Testis (tissue), 2 donors: ENCODE measurements at regions not wholly inside any gene's neighbourhood (a gene's known extent, or its start where the extent isn't known, plus 50 kb on each side); places are given as distances from the start of the nearest gene placed in this dataset.

Experiments used
- CTCF ChIP-seq, 3 experiments: fragments of 450-650 bp in 2 of 3; fragments of 200-600 bp in 1 of 3; sonication (generic) in 1 of 3; IDR thresholded peaks; one replicate each; pipeline ENCODE4 v1.5.1; 2016 to 2019; ENCODE audit warnings: antibody characterized with exemption in 3 of 3, mild to moderate bottlenecking in 2 of 3, moderate library complexity in 1 of 3
- POLR2A ChIP-seq: fragments of 450-650 bp; IDR thresholded peaks from one replicate; pipeline ENCODE4 v1.6.1; 2017; ENCODE audit warnings: antibody characterized with exemption, mild to moderate bottlenecking, moderate library complexity

- no peak for TF ChIP-seq CTCF (IDR thresholded peaks at IDR 0.05)
- TF ChIP-seq POLR2A, result no peak
Measured at GRCh38 chr3:170777564-170777926, 92.5 kb downstream of the RPL22L1 start.
